GM12878 (cell line): ENCODE measurements at regions not wholly inside any gene's neighbourhood (a gene's known extent, or its start where the extent isn't known, plus 50 kb on each side); places are given as distances from the start of the nearest gene placed in this dataset.

Experiments
- ATAC-seq: fragments of 200-7000 bp; cut with Tn5 transposase; 3 replicates; pipeline ENCODE4 v1.9.1; 2020; ENCODE audit warnings: mild to moderate bottlenecking, moderate library complexity
- BruUV-seq: library from RNA; stranded (reverse); fragments of 400-500 nt; replicated peaks from 2 replicates; lab custom pipeline; 2021; lab: Mats Ljungman, UMichigan
- CTCF ChIA-PET: fragments of 300-600 bp; sonication (Branson Sonifier 250); formaldehyde crosslinking; extraction: SDS; loops from one replicate; lab custom pipeline; 2021; ENCODE audit warnings: inconsistent platforms; lab: Yijun Ruan, JAX
- POLR2A ChIA-PET: fragments of 350-600 bp; formaldehyde crosslinking; extraction: SDS; loops from one replicate; lab custom pipeline; 2021; ENCODE audit warnings: inconsistent platforms; lab: Charles Lee
- RAD21 ChIA-PET: fragments of 300-600 bp; sonication (Branson Sonifier 250); formaldehyde crosslinking; loops from one replicate; lab custom pipeline; 2023; ENCODE audit warnings: antibody characterized with exemption; ENCODE audit not compliant: unreplicated experiment; lab: Charles Lee
- SMC1A ChIA-PET: fragments of 300-600 bp; sonication (Branson Sonifier 250); formaldehyde crosslinking; loops from one replicate; lab custom pipeline; 2023; ENCODE audit not compliant: unreplicated experiment, uncharacterized antibody; lab: Charles Lee
- DNase-seq: peaks from one replicate; pipeline ENCODE4 v3.0.0-alpha.2; 2011; ENCODE audit warnings: low read depth, low spot score
- FAIRE-seq: peaks from 3 replicates; lab custom pipeline; 2011; peaks lifted over from hg19 to GRCh38; lab: Jason Lieb, UNC
- H2AFZ ChIP-seq: 2 replicates; pipeline ENCODE4 v1.6.0; 2011; ENCODE audit warnings: low read depth, low read length, control low read depth; ENCODE audit not compliant: control insufficient read depth
- H3K27ac ChIP-seq: 2 replicates; pipeline ENCODE4 v1.5.1; 2011; ENCODE audit warnings: control low read depth; ENCODE audit not compliant: control insufficient read depth, insufficient read depth
- H3K27me3 ChIP-seq, 2 experiments: replicated peaks in 1 of 2; 2 replicates each; pipeline versions ENCODE4 v1.6.0 to v1.6.1; 2011; ENCODE audit warnings: low read length in 1 of 2; ENCODE audit not compliant: control insufficient read depth in 2 of 2, insufficient read depth in 2 of 2
- H3K36me3 ChIP-seq, 2 experiments: 2 replicates each; pipeline ENCODE4 v1.5.1; 2011; ENCODE audit warnings: low read length in 1 of 2; ENCODE audit not compliant: control insufficient read depth in 2 of 2, insufficient read depth in 2 of 2
- H3K4me1 ChIP-seq: 2 replicates; pipeline ENCODE4 v1.6.1; 2011; ENCODE audit warnings: mild to moderate bottlenecking, low read length, moderate library complexity, mixed read lengths; ENCODE audit not compliant: control insufficient read depth, insufficient read depth
- H3K4me2 ChIP-seq: 2 replicates; pipeline ENCODE4 v1.6.0; 2011; ENCODE audit warnings: control low read depth; ENCODE audit not compliant: control insufficient read depth, insufficient read depth
- H3K4me3 ChIP-seq: fragments of 200-600 bp; sonication (generic); 2 replicates; pipeline ENCODE4 v1.5.1; 2016
- H3K79me2 ChIP-seq: 2 replicates; pipeline ENCODE4 v1.6.0; 2011; ENCODE audit warnings: low read length; ENCODE audit not compliant: control insufficient read depth, insufficient read depth
- H3K9ac ChIP-seq: 2 replicates; pipeline ENCODE4 v1.8.0; 2011; ENCODE audit warnings: low read length, control low read depth, mixed read lengths; ENCODE audit not compliant: control insufficient read depth, insufficient read depth
- H3K9me3 ChIP-seq: replicated peaks from 3 replicates; pipeline ENCODE4 v1.5.1; 2011; ENCODE audit warnings: mild to moderate bottlenecking, low read length; ENCODE audit not compliant: control insufficient read depth, insufficient read depth
- H4K20me1 ChIP-seq: 2 replicates; pipeline ENCODE4 v1.6.0; 2011; ENCODE audit not compliant: control insufficient read depth, insufficient read depth
- CHD1 ChIP-seq: IDR thresholded peaks from 2 replicates; pipeline ENCODE4 v1.6.1; 2012; ENCODE audit warnings: low read depth, low read length, improper control_type of control experiment
- FOXK2 ChIP-seq: fragments of 450-650 bp; IDR thresholded peaks from 2 replicates; pipeline ENCODE4 v1.6.1; 2017; ENCODE audit warnings: mild to moderate bottlenecking, moderate library complexity
- HDAC6 ChIP-seq: fragments of 200-600 bp; sonication (generic); IDR thresholded peaks from one replicate; pipeline ENCODE4 v1.8.0; 2017; ENCODE audit warnings: antibody characterized with exemption; ENCODE audit not compliant: unreplicated experiment
- IKZF1 ChIP-seq: fragments of 450-650 bp; conservative IDR thresholded peaks from 2 replicates; pipeline ENCODE4 v1.6.1; 2017; ENCODE audit warnings: antibody characterized with exemption, mild to moderate bottlenecking
- MTA2 ChIP-seq: fragments of 450-650 bp; IDR thresholded peaks from 2 replicates; pipeline ENCODE4 v1.6.1; 2016; ENCODE audit warnings: low read depth, mild to moderate bottlenecking, moderate library complexity
- NR2F1 ChIP-seq: fragments of 450-650 bp; conservative IDR thresholded peaks from 2 replicates; pipeline ENCODE4 v1.6.1; 2017; ENCODE audit warnings: mild to moderate bottlenecking
- PML ChIP-seq: IDR thresholded peaks from 2 replicates; pipeline ENCODE4 v1.6.1; 2012; ENCODE audit warnings: low read length, inconsistent platforms
- POLR2AphosphoS2 ChIP-seq: IDR thresholded peaks from 2 replicates; pipeline ENCODE4 v1.6.1; 2011; ENCODE audit warnings: low read depth, mild to moderate bottlenecking, low read length, improper control_type of control experiment, moderate library complexity
- RBBP5 ChIP-seq: fragments of 200-600 bp; sonication (generic); conservative IDR thresholded peaks from 2 replicates; pipeline ENCODE4 v1.6.1; 2016
- TARDBP ChIP-seq: IDR thresholded peaks from 2 replicates; pipeline ENCODE4 v1.6.1; 2016; ENCODE audit warnings: borderline replicate concordance
- TCF3 ChIP-seq: IDR thresholded peaks from 2 replicates; pipeline ENCODE4 v1.6.1; 2012; ENCODE audit warnings: low read depth, mild to moderate bottlenecking, low read length, borderline replicate concordance; ENCODE audit not compliant: insufficient read depth
- TCF7 ChIP-seq: IDR thresholded peaks from 2 replicates; pipeline ENCODE4 v1.6.1; 2014; ENCODE audit warnings: antibody characterized with exemption, borderline replicate concordance
- ZNF622 ChIP-seq: fragments of 450-650 bp; IDR thresholded peaks from 2 replicates; pipeline ENCODE4 v1.6.1; 2017; ENCODE audit warnings: mild to moderate bottlenecking, inconsistent platforms
- ZNF687 ChIP-seq: fragments of 450-650 bp; IDR thresholded peaks from 2 replicates; pipeline ENCODE4 v1.6.1; 2017; ENCODE audit warnings: mild to moderate bottlenecking, moderate library complexity
- WGBS: methylation state at CpG from one replicate; pipeline ENCODE4 v1.1.6; 2016; ENCODE audit warnings: low lambda C conversion rate; ENCODE audit not compliant: insufficient replicate concordance, insufficient coverage; ENCODE audit errors: missing lambda C conversion rate; 5-methylcytosine and 5-hydroxymethylcytosine counted together
- in situ Hi-C: fragments of 300-500 bp; cut with MboI; formaldehyde crosslinking; loops from 9 replicates; pipeline ENCODE4 v1.14.3; 2018; ENCODE audit warnings: mixed read lengths
- intact Hi-C: fragments of 100-400 bp; cut with micrococcal nuclease; formaldehyde crosslinking; loops from one replicate; pipeline ENCODE4 v1.14.2; 2022; ENCODE audit not compliant: unreplicated experiment
- TF ChIP-seq, protein P1 (sequence below): IDR thresholded peaks from 2 replicates; pipeline ENCODE4 v1.6.1; 2012; ENCODE audit warnings: low read length, inconsistent platforms

DNA sequence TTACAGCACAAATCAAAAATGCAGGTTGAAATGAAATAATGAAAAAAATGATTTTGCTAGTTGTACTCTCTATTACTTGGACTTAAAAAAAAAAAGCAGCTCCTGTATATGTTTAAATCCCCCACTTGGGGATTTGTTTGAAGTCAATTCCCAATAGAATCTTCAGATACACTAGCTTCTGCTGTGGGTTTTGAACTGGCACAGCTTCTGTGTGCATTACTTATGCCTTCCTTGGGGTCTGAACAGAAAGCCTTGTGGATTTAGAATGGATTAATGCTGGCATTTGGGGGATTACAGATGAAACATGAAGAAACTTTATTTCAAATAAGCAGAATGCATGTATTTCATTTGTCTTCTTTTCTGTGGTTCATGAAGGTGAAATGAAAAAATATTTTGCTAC is 513.2 kb upstream of the TBL1XR1 start:
- in situ Hi-C loops, result no loop called here
- DNase-seq (no peak), ATAC-seq (no peak), FAIRE-seq (no peak)
- ChIA-PET CTCF (interaction anchor here (0.9 kb wide), 1 partner anchor 9 kb away, joined by 3 read pairs; no protein-coding TSS in a partner anchor), SMC1A (interaction anchor here (0.8 to 1.2 kb wide), 2 partner anchors 9 to 12 kb away, joined by 3 read pairs; no protein-coding TSS in a partner anchor), POLR2A (no interaction called here), RAD21 (no interaction called here)
- Histone ChIP-seq H4K20me1 (no peaks in the 10 kb centered on the region), H3K36me3 (no peaks in the 10 kb centered on the region), H3K27ac (no peak overlapping the region), H3K79me2 (no peaks in the 10 kb centered on the region), H3K9ac (no peak overlapping the region), H3K4me3 (no peak overlapping the region), H3K9me3 (no peaks in the 10 kb centered on the region), H2AFZ (no peak overlapping the region), H3K4me1 (no peaks in the 10 kb centered on the region), H3K4me2 (no peak overlapping the region), H3K27me3 (peaks cover 0 to 4% of the 10 kb centered on the region in 2 experiments; a peak in 2 of 4 replicates)
- BruUV-seq, result no TSS peak
- TF ChIP-seq POLR2AphosphoS2 (no peak), CHD1 (no peak), MTA2 (no peak), ZNF622 (no peak)
- intact Hi-C loops, result no loop called here

GRCh38 chr3:177711637-177712036 is 514.4 kb upstream of the TBL1XR1 start:
- Histone ChIP-seq H3K27me3 (peaks cover 0 to 4% of the 10 kb centered on the region in 2 experiments; a peak in 2 of 4 replicates), H3K27ac (no peak overlapping the region), H3K9ac (no peak overlapping the region), H3K79me2 (no peaks in the 10 kb centered on the region), H3K4me3 (no peak overlapping the region), H4K20me1 (no peaks in the 10 kb centered on the region), H3K4me1 (no peaks in the 10 kb centered on the region), H3K36me3 (no peaks in the 10 kb centered on the region), H3K4me2 (no peak overlapping the region), H3K9me3 (no peaks in the 10 kb centered on the region), H2AFZ (no peak overlapping the region)
- DNase-seq, result no peak
- ChIA-PET POLR2A (no interaction called here), RAD21 (no interaction called here), SMC1A (interaction anchor here (1.2 kb wide), 1 partner anchor 8 kb away, joined by 3 read pairs; no protein-coding TSS in a partner anchor), CTCF (interaction anchor here (0.6 kb wide), 1 partner anchor 838 kb away, joined by 3 read pairs; no protein-coding TSS in a partner anchor)
- intact Hi-C loops, result no loop called here
- ATAC-seq, result no peak
- in situ Hi-C loops, result no loop called here
- no TSS peak for BruUV-seq
- no peak for FAIRE-seq
- 17% methylated on average over 4 of the region's 4 CpGs for WGBS
- no peak for TF ChIP-seq HDAC6
- no peak for TF ChIP-seq PML
- TF ChIP-seq FOXK2, result no peak
- no peak for TF ChIP-seq CHD1
- TF ChIP-seq ZNF687, result no peak
- TF ChIP-seq IKZF1, result no peak
- TF ChIP-seq TCF3, result no peak
- TF ChIP-seq NR2F1, result no peak
- no peak for TF ChIP-seq TCF7
- TF ChIP-seq TARDBP, result no peak
- TF ChIP-seq RBBP5, result no peak
- TF ChIP-seq, protein P1, sequence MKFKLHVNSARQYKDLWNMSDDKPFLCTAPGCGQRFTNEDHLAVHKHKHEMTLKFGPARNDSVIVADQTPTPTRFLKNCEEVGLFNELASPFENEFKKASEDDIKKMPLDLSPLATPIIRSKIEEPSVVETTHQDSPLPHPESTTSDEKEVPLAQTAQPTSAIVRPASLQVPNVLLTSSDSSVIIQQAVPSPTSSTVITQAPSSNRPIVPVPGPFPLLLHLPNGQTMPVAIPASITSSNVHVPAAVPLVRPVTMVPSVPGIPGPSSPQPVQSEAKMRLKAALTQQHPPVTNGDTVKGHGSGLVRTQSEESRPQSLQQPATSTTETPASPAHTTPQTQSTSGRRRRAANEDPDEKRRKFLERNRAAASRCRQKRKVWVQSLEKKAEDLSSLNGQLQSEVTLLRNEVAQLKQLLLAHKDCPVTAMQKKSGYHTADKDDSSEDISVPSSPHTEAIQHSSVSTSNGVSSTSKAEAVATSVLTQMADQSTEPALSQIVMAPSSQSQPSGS, result no peak
